ENCODE measurements at regions not wholly inside any gene's neighbourhood (a gene's known extent, or its start where the extent isn't known, plus 50 kb on each side); places are given as distances from the start of the nearest gene placed in this dataset.

- ATAC-seq (replicated peaks in 1 of 4): no peak
- no peaks in the 10 kb centered on the region for H3K9me3 ChIP-seq
- no peak overlapping the region for H3K27ac ChIP-seq (ENCODE audit: low read length)
- no peak overlapping the region for H3K27ac Mint-ChIP-seq
- no peak for DNase-seq
- H3K4me1 ChIP-seq (ENCODE audit: control insufficient read depth in 1 of 2, extremely low read depth in 1 of 2, insufficient read depth in 2 of 2, low read length in 2 of 2): no peaks in the 10 kb centered on the region
- H3K36me3 Mint-ChIP-seq: no peaks in the 10 kb centered on the region
- ChIA-PET CTCF (interaction anchor here in 1 of 2 donors (0.6 kb wide), 1 partner anchor 13 kb away, joined by 3 read pairs; no protein-coding TSS in a partner anchor), POLR2A (interaction anchor here in 1 of 2 donors (0.8 kb wide), 1 partner anchor 402 kb away, joined by 9 read pairs; no protein-coding TSS in a partner anchor)
- 60% methylated on average over 1 of the region's 4 CpGs for WGBS (ENCODE audit: insufficient coverage)
- H3K27me3 Mint-ChIP-seq: peaks cover 11 to 21% of the 10 kb centered on the region in 2 donors
- peaks cover 0 to 28% of the 10 kb centered on the region in 2 experiments for H3K27me3 ChIP-seq (replicated peaks in 1 of 2; ENCODE audit: control insufficient read depth in 2 of 2, extremely low read depth in 1 of 2, insufficient read depth in 2 of 2, low read length in 1 of 2)
- H3K4me3 Mint-ChIP-seq: no peak overlapping the region
- H3K4me1 Mint-ChIP-seq: no peaks in the 10 kb centered on the region
- H3K4me3 ChIP-seq (ENCODE audit: control insufficient read depth in 1 of 2, extremely low read depth in 1 of 2, low read length in 1 of 2): no peak overlapping the region
- no peaks in the 10 kb centered on the region for H3K36me3 ChIP-seq (ENCODE audit: control insufficient read depth in 2 of 2, extremely low read depth in 1 of 2, insufficient read depth in 1 of 2, low read length in 1 of 2)
- H3K9me3 Mint-ChIP-seq: no peaks in the 10 kb centered on the region
Measured at GRCh38 chr13:111562716-111563115, 242.3 kb downstream of the TEX29 start.

- H3K36me3 Mint-ChIP-seq: no peaks in the 10 kb centered on the region
Measured at GRCh38 chr13:111564606-111565005, 244.2 kb downstream of the TEX29 start.

DNA sequence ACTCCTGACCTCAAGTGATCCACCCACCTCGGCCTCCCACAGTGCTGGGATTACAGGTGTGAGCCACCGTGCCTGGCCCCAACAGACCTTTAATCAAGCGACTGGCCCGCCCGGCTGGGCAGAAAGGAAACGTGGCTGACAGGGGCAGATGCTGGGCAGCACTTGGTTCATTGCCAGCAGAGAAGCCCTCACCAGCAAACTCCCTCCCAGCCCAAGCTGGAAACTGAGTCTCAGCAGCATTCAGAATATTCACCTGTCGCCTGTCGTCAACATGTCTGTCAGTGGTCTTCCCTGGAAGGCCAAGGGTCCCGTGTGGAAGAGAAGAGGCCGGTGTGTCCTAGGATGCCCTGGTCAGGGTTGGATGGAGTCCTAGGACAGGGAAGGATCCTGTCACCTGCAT lies 245.0 kb downstream of the TEX29 start:
- no peaks in the 10 kb centered on the region for H3K4me1 Mint-ChIP-seq
- CTCF ChIA-PET: no interaction called here
- H3K4me1 ChIP-seq (ENCODE audit: control insufficient read depth in 1 of 2, extremely low read depth in 1 of 2, insufficient read depth in 2 of 2, low read length in 2 of 2): no peaks in the 10 kb centered on the region
- H3K9me3 ChIP-seq: no peaks in the 10 kb centered on the region
- no peak overlapping the region for H3K4me3 Mint-ChIP-seq
- peaks cover 9 to 20% of the 10 kb centered on the region in 2 donors for H3K27me3 Mint-ChIP-seq
- POLR2A ChIA-PET: no interaction called here
- H3K27ac Mint-ChIP-seq: no peak overlapping the region
- no peaks in the 10 kb centered on the region for H3K36me3 ChIP-seq (ENCODE audit: control insufficient read depth in 2 of 2, extremely low read depth in 1 of 2, insufficient read depth in 1 of 2, low read length in 1 of 2)
- DNase-seq (no peak), ATAC-seq (replicated peaks in 1 of 4) (no peak)
- no peak overlapping the region for H3K27ac ChIP-seq (ENCODE audit: low read length)
- H3K4me3 ChIP-seq (ENCODE audit: control insufficient read depth in 1 of 2, extremely low read depth in 1 of 2, low read length in 1 of 2): no peak overlapping the region
- H3K27me3 ChIP-seq (replicated peaks in 1 of 2; ENCODE audit: control insufficient read depth in 2 of 2, extremely low read depth in 1 of 2, insufficient read depth in 2 of 2, low read length in 1 of 2): peaks cover 0 to 30% of the 10 kb centered on the region in 2 experiments
- peaks cover 0 to 8% (median 2%) of the 10 kb centered on the region in 3 donors for H3K9me3 Mint-ChIP-seq
- WGBS (ENCODE audit: insufficient coverage): 77% methylated on average over 10 of the region's 10 CpGs
- H3K36me3 Mint-ChIP-seq: no peaks in the 10 kb centered on the region

More at GRCh38 chr13:111564606-111565005, 244.2 kb downstream of the TEX29 start:
- no peak for ATAC-seq (replicated peaks in 1 of 4)
- Mint-ChIP-seq H3K4me3 (no peak overlapping the region), H3K27me3 (peaks cover 9 to 20% of the 10 kb centered on the region in 2 donors), H3K27ac (no peak overlapping the region), H3K9me3 (peaks cover 0 to 8% (median 2%) of the 10 kb centered on the region in 3 donors), H3K4me1 (no peaks in the 10 kb centered on the region)
- 72% methylated on average over 7 of the region's 8 CpGs for WGBS (ENCODE audit: insufficient coverage)
- H3K9me3 ChIP-seq: no peaks in the 10 kb centered on the region
- H3K4me3 ChIP-seq (ENCODE audit: control insufficient read depth in 1 of 2, extremely low read depth in 1 of 2, low read length in 1 of 2): no peak overlapping the region
- DNase-seq: no peak
- H3K4me1 ChIP-seq (ENCODE audit: control insufficient read depth in 1 of 2, extremely low read depth in 1 of 2, insufficient read depth in 2 of 2, low read length in 2 of 2): no peaks in the 10 kb centered on the region
- peaks cover 0 to 34% of the 10 kb centered on the region in 2 experiments for H3K27me3 ChIP-seq (replicated peaks in 1 of 2; ENCODE audit: control insufficient read depth in 2 of 2, extremely low read depth in 1 of 2, insufficient read depth in 2 of 2, low read length in 1 of 2)
- ChIA-PET POLR2A (no interaction called here), CTCF (no interaction called here)
- no peaks in the 10 kb centered on the region for H3K36me3 ChIP-seq (ENCODE audit: control insufficient read depth in 2 of 2, extremely low read depth in 1 of 2, insufficient read depth in 1 of 2, low read length in 1 of 2)
- no peak overlapping the region for H3K27ac ChIP-seq (ENCODE audit: low read length)

DNA sequence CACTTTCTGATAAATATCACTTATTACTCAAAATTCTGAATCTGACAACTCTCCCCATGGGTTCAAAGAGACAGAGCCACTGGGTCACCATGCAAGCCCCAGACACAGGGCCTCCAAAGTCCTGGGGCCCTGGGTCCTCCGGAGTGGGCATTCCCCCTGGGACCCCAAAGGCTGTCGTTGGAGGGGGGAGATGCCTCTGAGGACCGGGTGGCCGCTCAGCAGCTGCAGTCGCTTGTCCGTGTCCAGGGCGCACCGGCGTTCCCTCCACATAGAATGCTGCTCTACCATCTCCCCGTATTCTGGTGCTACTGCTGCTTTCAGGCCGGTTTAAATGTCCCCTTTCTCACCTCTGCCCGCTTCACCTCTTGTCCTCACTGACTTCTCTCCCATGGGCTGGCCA lies 246.1 kb downstream of the TEX29 start:
- Histone ChIP-seq H3K4me1 (ENCODE audit: control insufficient read depth in 1 of 2, extremely low read depth in 1 of 2, insufficient read depth in 2 of 2, low read length in 2 of 2) (no peaks in the 10 kb centered on the region), H3K27me3 (replicated peaks in 1 of 2; ENCODE audit: control insufficient read depth in 2 of 2, extremely low read depth in 1 of 2, insufficient read depth in 2 of 2, low read length in 1 of 2) (peaks cover 0 to 24% of the 10 kb centered on the region in 2 experiments), H3K4me3 (ENCODE audit: control insufficient read depth in 1 of 2, extremely low read depth in 1 of 2, low read length in 1 of 2) (no peak overlapping the region), H3K9me3 (no peaks in the 10 kb centered on the region), H3K27ac (ENCODE audit: low read length) (no peak overlapping the region), H3K36me3 (ENCODE audit: control insufficient read depth in 2 of 2, extremely low read depth in 1 of 2, insufficient read depth in 1 of 2, low read length in 1 of 2) (no peaks in the 10 kb centered on the region)
- WGBS (ENCODE audit: insufficient coverage): 89% methylated on average over 11 of the region's 12 CpGs
- H3K27me3 Mint-ChIP-seq: peaks cover 9 to 17% of the 10 kb centered on the region in 2 donors
- no peaks in the 10 kb centered on the region for H3K4me1 Mint-ChIP-seq
- DNase-seq (no peak), ATAC-seq (replicated peaks in 1 of 4) (no peak)
- H3K27ac Mint-ChIP-seq: no peak overlapping the region
- H3K36me3 Mint-ChIP-seq: no peaks in the 10 kb centered on the region
- H3K9me3 Mint-ChIP-seq: peaks cover 0 to 8% (median 2%) of the 10 kb centered on the region in 3 donors
- ChIA-PET CTCF (no interaction called here), POLR2A (no interaction called here)
- H3K4me3 Mint-ChIP-seq: no peak overlapping the region

DNA sequence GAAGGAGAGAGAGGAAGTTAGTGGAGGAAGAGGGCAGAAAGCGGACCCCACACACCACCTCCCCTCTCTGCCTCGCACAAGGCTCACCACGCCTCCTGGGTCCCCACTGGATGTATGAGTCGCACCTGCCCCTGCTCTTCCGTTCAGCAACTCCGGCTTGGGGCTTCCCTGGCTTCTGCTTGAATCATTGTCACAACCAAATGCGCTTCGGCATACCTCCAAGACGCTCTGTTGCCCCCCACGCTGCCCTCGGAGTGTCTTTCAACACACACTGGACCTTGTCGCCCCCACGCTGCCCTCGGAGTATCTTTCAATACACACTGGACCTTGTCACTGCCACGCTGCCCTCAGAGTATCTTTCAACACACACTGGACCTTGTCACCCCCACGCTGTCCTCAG lies 247.2 kb downstream of the TEX29 start:
- Mint-ChIP-seq H3K27me3 (peaks cover 6 to 9% of the 10 kb centered on the region in 2 donors), H3K9me3 (peaks cover 0 to 8% (median 2%) of the 10 kb centered on the region in 3 donors), H3K4me1 (no peaks in the 10 kb centered on the region), H3K27ac (no peak overlapping the region), H3K36me3 (no peaks in the 10 kb centered on the region), H3K4me3 (no peak overlapping the region)
- H3K36me3 ChIP-seq (ENCODE audit: control insufficient read depth in 2 of 2, extremely low read depth in 1 of 2, insufficient read depth in 1 of 2, low read length in 1 of 2): no peaks in the 10 kb centered on the region
- DNase-seq: no peak
- 83% methylated on average over 16 of the region's 16 CpGs for WGBS (ENCODE audit: insufficient coverage)
- H3K27ac ChIP-seq (ENCODE audit: low read length): no peak overlapping the region
- ATAC-seq (replicated peaks in 1 of 4): no peak
- ChIA-PET POLR2A (no interaction called here), CTCF (no interaction called here)
- H3K9me3 ChIP-seq: no peaks in the 10 kb centered on the region
- H3K27me3 ChIP-seq (replicated peaks in 1 of 2; ENCODE audit: control insufficient read depth in 2 of 2, extremely low read depth in 1 of 2, insufficient read depth in 2 of 2, low read length in 1 of 2): peaks cover 0 to 21% of the 10 kb centered on the region in 2 experiments
- H3K4me3 ChIP-seq (ENCODE audit: control insufficient read depth in 1 of 2, extremely low read depth in 1 of 2, low read length in 1 of 2): no peak overlapping the region
- no peaks in the 10 kb centered on the region for H3K4me1 ChIP-seq (ENCODE audit: control insufficient read depth in 1 of 2, extremely low read depth in 1 of 2, insufficient read depth in 2 of 2, low read length in 2 of 2)

GRCh38 chr13:111568290-111568689 lies 247.8 kb downstream of the TEX29 start:
- Histone ChIP-seq H3K27me3 (replicated peaks in 1 of 2; ENCODE audit: control insufficient read depth in 2 of 2, extremely low read depth in 1 of 2, insufficient read depth in 2 of 2, low read length in 1 of 2) (peaks cover 0 to 21% of the 10 kb centered on the region in 2 experiments), H3K4me1 (ENCODE audit: control insufficient read depth in 1 of 2, extremely low read depth in 1 of 2, insufficient read depth in 2 of 2, low read length in 2 of 2) (no peaks in the 10 kb centered on the region), H3K36me3 (ENCODE audit: control insufficient read depth in 2 of 2, extremely low read depth in 1 of 2, insufficient read depth in 1 of 2, low read length in 1 of 2) (no peaks in the 10 kb centered on the region), H3K27ac (ENCODE audit: low read length) (no peak overlapping the region), H3K4me3 (ENCODE audit: control insufficient read depth in 1 of 2, extremely low read depth in 1 of 2, low read length in 1 of 2) (no peak overlapping the region), H3K9me3 (no peaks in the 10 kb centered on the region)
- ChIA-PET POLR2A (no interaction called here), CTCF (interaction anchor here in 1 of 2 donors (0.6 kb wide), 1 partner anchor 1803 kb away, joined by 3 read pairs; no protein-coding TSS in a partner anchor)
- H3K4me3 Mint-ChIP-seq: no peak overlapping the region
- no peak for ATAC-seq (replicated peaks in 1 of 4)
- no peak for DNase-seq
- H3K27ac Mint-ChIP-seq: no peak overlapping the region
- H3K4me1 Mint-ChIP-seq: no peaks in the 10 kb centered on the region
- H3K36me3 Mint-ChIP-seq: no peaks in the 10 kb centered on the region
- 60% methylated on average over 8 of the region's 8 CpGs for WGBS (ENCODE audit: insufficient coverage)
- peaks cover 0 to 12% (median 2%) of the 10 kb centered on the region in 3 donors for H3K9me3 Mint-ChIP-seq
- H3K27me3 Mint-ChIP-seq: peaks cover 6 to 9% of the 10 kb centered on the region in 2 donors

- Histone ChIP-seq H3K9me3 (no peaks in the 10 kb centered on the region), H3K4me3 (ENCODE audit: control insufficient read depth in 1 of 2, extremely low read depth in 1 of 2, low read length in 1 of 2) (no peak overlapping the region), H3K4me1 (ENCODE audit: control insufficient read depth in 1 of 2, extremely low read depth in 1 of 2, insufficient read depth in 2 of 2, low read length in 2 of 2) (no peaks in the 10 kb centered on the region), H3K27ac (ENCODE audit: low read length) (no peak overlapping the region), H3K36me3 (ENCODE audit: control insufficient read depth in 2 of 2, extremely low read depth in 1 of 2, insufficient read depth in 1 of 2, low read length in 1 of 2) (no peaks in the 10 kb centered on the region), H3K27me3 (replicated peaks in 1 of 2; ENCODE audit: control insufficient read depth in 2 of 2, extremely low read depth in 1 of 2, insufficient read depth in 2 of 2, low read length in 1 of 2) (peaks cover 0 to 15% of the 10 kb centered on the region in 2 experiments)
- peaks cover 4% of the 10 kb centered on the region for H3K36me3 Mint-ChIP-seq
- no CpG with 5 or more reads among the region's 1 CpG for WGBS (ENCODE audit: insufficient coverage)
- H3K27ac Mint-ChIP-seq: no peak overlapping the region
- CTCF ChIA-PET: no interaction called here
- peaks cover 12 to 29% (median 19%) of the 10 kb centered on the region in 3 donors for H3K9me3 Mint-ChIP-seq
- H3K4me1 Mint-ChIP-seq: no peaks in the 10 kb centered on the region
- DNase-seq (no peak), ATAC-seq (replicated peaks in 1 of 4) (no peak)
- H3K27me3 Mint-ChIP-seq: peaks cover 6 to 9% of the 10 kb centered on the region in 2 donors
- H3K4me3 Mint-ChIP-seq: no peak overlapping the region
- POLR2A ChIA-PET: no interaction called here
Measured at GRCh38 chr13:111570911-111571310, 250.5 kb downstream of the TEX29 start.
